HG03457 (cell line): ENCODE measurements at regions not wholly inside any gene's neighbourhood (a gene's known extent, or its start where the extent isn't known, plus 50 kb on each side); places are given as distances from the start of the nearest gene placed in this dataset.

Source experiments
- ATAC-seq: cut with Tn5 transposase; IDR thresholded peaks from one replicate; pipeline ENCODE4 v1.9.1; 2021; ENCODE audit warnings: moderate number of reproducible peaks; ENCODE audit not compliant: unreplicated experiment

- ATAC-seq = no peak
Measured at GRCh38 chr9:115250621-115251032, 132.7 kb upstream of the TNC start.

- ATAC-seq = no peak
Measured at GRCh38 chr9:115254287-115255180, 136.6 kb upstream of the TNC start.

- no peak for ATAC-seq
Measured at GRCh38 chr9:115261656-115262081, 143.7 kb upstream of the TNC start.

GRCh38 chr9:115262477-115262876, 144.5 kb upstream of the TNC start:
- ATAC-seq = no peak

GRCh38 chr9:115262952-115263351, 145.0 kb upstream of the TNC start:
- ATAC-seq = no peak

- ATAC-seq = no peak
Measured at GRCh38 chr9:115263371-115264075, 145.6 kb upstream of the TNC start.

GRCh38 chr9:115264313-115264712, 146.4 kb upstream of the TNC start:
- no peak for ATAC-seq

- no peak for ATAC-seq
Measured at GRCh38 chr9:115267790-115268189, 149.8 kb upstream of the TNC start.

- ATAC-seq = no peak
Measured at GRCh38 chr9:115275753-115276152, 157.8 kb upstream of the TNC start.

- ATAC-seq = no peak
Measured at GRCh38 chr9:115276621-115277020, 158.7 kb upstream of the TNC start.

- ATAC-seq = no peak
Measured at GRCh38 chr9:115277301-115277700, 159.3 kb upstream of the TNC start.

GRCh38 chr9:115278326-115279035, 160.5 kb upstream of the TNC start:
- no peak for ATAC-seq

- no peak for ATAC-seq
Measured at GRCh38 chr9:115283395-115283794, 165.4 kb upstream of the TNC start.

GRCh38 chr9:115285836-115286235, 167.9 kb upstream of the TNC start:
- ATAC-seq = no peak

- no peak for ATAC-seq
Measured at GRCh38 chr9:115286411-115286810, 168.5 kb upstream of the TNC start.

- ATAC-seq = no peak
Measured at GRCh38 chr9:115289757-115290208, 171.8 kb upstream of the TNC start.

- no peak for ATAC-seq
Measured at GRCh38 chr9:115291841-115292240, 173.9 kb upstream of the TNC start.

- ATAC-seq = no peak
Measured at GRCh38 chr9:115292584-115293279, 174.8 kb upstream of the TNC start.

- no peak for ATAC-seq
Measured at GRCh38 chr9:115295734-115296133, 177.8 kb upstream of the TNC start.

GRCh38 chr9:115296831-115297565, 179.0 kb upstream of the TNC start:
- ATAC-seq = no peak
